ENCODE measurements at regions not wholly inside any gene's neighbourhood (a gene's known extent, or its start where the extent isn't known, plus 50 kb on each side); places are given as distances from the start of the nearest gene placed in this dataset.

DNA sequence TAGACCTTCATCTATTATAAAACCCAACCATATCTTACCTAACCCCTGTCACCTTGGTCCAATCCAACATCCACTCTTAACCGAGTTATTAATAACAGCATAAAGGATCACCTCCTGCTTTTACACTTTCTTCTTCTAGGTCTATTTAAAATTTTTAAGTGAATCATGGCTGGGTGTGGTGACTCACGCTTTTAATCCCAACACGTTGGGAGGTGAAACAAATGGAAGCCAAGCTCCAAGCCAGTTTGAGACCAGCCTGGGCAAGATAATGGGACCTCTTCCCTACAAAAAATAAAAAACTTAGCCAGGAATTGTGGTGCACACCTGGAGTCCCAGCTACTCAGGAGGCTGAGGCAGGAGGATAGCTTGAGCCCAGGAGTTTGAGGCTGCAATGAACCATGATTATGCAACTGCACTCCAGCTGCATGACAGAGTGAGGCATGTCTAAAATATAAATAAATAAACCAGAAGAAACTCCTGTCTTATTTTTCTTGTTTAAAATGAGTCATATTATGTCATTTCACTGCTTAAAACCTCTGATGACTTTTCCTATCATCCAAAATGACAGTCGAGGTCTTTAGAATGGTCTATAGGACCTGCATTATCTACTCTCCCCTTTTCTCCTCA, 188.4 kb downstream of the GASK1B start:
- DNase-seq (ENCODE audit: low read depth) = peak; percentile 16
- no peak overlapping the region for H3K4me3 ChIP-seq (ENCODE audit: control insufficient read depth, low read depth, low read length)
- TF ChIP-seq, protein P1, sequence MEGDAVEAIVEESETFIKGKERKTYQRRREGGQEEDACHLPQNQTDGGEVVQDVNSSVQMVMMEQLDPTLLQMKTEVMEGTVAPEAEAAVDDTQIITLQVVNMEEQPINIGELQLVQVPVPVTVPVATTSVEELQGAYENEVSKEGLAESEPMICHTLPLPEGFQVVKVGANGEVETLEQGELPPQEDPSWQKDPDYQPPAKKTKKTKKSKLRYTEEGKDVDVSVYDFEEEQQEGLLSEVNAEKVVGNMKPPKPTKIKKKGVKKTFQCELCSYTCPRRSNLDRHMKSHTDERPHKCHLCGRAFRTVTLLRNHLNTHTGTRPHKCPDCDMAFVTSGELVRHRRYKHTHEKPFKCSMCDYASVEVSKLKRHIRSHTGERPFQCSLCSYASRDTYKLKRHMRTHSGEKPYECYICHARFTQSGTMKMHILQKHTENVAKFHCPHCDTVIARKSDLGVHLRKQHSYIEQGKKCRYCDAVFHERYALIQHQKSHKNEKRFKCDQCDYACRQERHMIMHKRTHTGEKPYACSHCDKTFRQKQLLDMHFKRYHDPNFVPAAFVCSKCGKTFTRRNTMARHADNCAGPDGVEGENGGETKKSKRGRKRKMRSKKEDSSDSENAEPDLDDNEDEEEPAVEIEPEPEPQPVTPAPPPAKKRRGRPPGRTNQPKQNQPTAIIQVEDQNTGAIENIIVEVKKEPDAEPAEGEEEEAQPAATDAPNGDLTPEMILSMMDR (conservative IDR thresholded peaks at IDR 0.05; ENCODE audit: control insufficient read depth, insufficient read depth, low read depth, low read length) = no peak

DNA sequence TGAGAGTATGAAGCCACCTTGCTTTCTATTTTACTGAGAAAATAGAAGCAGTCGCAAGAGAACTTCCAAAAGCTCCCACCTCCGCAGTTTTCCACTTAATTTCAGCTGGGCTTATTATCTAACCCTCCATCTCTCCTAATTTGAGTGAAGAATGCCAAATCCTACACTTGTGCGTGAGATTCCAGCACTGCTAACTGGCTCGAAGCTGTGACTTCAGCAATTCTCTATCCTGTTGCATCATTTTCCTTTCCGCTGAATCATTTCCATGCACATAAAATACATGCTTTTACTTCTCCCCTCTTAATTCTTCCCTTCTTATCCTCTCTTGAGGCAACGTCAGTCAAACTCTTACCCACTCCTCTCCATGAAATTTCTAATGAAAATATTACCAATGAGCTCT, 189.5 kb downstream of the GASK1B start:
- no peak overlapping the region for H3K4me3 ChIP-seq (ENCODE audit: control insufficient read depth, low read depth, low read length)
- TF ChIP-seq, protein P1 (conservative IDR thresholded peaks at IDR 0.05; ENCODE audit: control insufficient read depth, insufficient read depth, low read depth, low read length) = no peak
- DNase-seq (ENCODE audit: low read depth) = peak; percentile 33

DNA sequence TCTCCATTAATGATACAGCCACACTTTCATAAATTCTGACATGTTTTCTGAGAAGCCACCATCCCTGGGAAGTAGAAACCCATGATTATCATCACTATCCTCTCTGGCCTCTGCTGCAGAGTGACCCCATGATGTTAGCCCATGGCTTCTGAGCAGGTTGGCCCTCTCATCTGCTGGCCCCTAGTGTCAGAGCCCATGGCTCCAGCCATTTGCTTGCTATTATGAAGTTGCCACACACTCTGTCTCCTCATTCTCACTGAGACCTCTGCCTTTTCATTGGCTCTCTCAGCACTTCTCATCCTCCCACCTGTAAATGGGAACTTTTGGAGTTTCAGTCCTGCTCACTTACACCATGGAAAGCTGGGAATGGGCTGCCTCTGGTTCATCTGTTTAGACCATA, 192.7 kb downstream of the GASK1B start:
- H3K4me3 ChIP-seq (ENCODE audit: control insufficient read depth, low read depth, low read length) = no peak overlapping the region
- no peak for DNase-seq (ENCODE audit: low read depth)
- TF ChIP-seq, protein P1 (conservative IDR thresholded peaks at IDR 0.05; ENCODE audit: control insufficient read depth, insufficient read depth, low read depth, low read length) = no peak

GRCh38 chr4:157978680-157979361, 194.0 kb downstream of the GASK1B start:
- TF ChIP-seq, protein P1 (conservative IDR thresholded peaks at IDR 0.05; ENCODE audit: control insufficient read depth, insufficient read depth, low read depth, low read length) = peak; percentile 85
- DNase-seq (ENCODE audit: low read depth) = peak; percentile 71
- no peak overlapping the region for H3K4me3 ChIP-seq (ENCODE audit: control insufficient read depth, low read depth, low read length)

DNA sequence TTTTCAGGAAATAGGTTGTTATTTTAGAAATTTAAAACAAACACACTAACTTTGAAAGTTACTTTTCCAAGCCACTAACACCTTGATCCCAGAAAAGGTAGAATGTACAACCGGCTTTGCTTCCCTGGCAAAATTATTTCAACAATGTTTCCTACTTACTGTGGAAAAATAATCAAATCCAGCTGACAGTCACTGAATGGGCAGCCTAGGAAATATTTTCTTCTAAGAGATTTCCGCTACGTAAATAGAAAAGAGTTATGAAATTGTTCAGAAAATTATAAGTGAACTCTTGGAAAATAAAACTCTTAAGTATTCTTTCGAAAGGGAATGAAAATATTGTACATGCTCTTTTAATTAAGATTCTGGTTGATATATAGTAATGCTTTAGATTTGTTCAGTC, 195.7 kb downstream of the GASK1B start:
- TF ChIP-seq, protein P1 (conservative IDR thresholded peaks at IDR 0.05; ENCODE audit: control insufficient read depth, insufficient read depth, low read depth, low read length) = no peak
- no peak overlapping the region for H3K4me3 ChIP-seq (ENCODE audit: control insufficient read depth, low read depth, low read length)
- peak; percentile 14 for DNase-seq (ENCODE audit: low read depth)

DNA sequence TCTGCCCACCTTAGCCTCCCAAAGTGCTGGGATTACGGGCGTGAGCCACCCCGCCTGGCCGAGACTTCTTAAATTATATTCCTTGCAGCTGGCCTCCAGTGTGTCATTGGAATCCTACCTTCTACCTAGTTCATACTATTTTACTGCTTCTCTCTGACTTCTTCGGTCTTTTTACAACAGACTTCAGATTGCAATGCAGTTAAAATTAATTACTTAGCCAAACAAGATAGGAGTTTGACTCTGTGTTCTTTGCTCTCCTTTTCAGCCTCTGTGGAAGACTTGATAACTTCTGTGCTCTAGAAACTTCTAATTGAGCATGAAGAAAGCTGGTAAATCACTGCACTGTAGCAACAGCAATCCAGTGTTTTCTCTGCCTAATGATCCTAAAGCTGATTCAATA, 199.5 kb downstream of the GASK1B start:
- TF ChIP-seq, protein P1 (conservative IDR thresholded peaks at IDR 0.05; ENCODE audit: control insufficient read depth, insufficient read depth, low read depth, low read length) = no peak
- no peak overlapping the region for H3K4me3 ChIP-seq (ENCODE audit: control insufficient read depth, low read depth, low read length)
- DNase-seq (ENCODE audit: low read depth) = no peak
